Esophagus squamous epithelium (tissue), 4 donors: ENCODE measurements at regions not wholly inside any gene's neighbourhood (a gene's known extent, or its start where the extent isn't known, plus 50 kb on each side); places are given as distances from the start of the nearest gene placed in this dataset.
"Not testable (repeated sequence)": the region's sequence is repeated elsewhere in the genome, so short reads cannot be mapped to it uniquely, and the experiment has no call there.

Experiments used
- POLR2A ChIP-seq, 4 donors: fragments of 450-650 bp; IDR thresholded peaks; one replicate each; pipeline ENCODE4 v1.6.1; 2017; ENCODE audit warnings: antibody characterized with exemption in 4 of 4, mild to moderate bottlenecking in 4 of 4, moderate library complexity in 3 of 4
- TF ChIP-seq, protein P1 (sequence below), 6 experiments: fragments of 450-650 bp in 4 of 6; fragments of 200-600 bp in 2 of 6; sonication (generic) in 2 of 6; IDR thresholded peaks; one replicate each; pipeline ENCODE4 v1.5.1; 2016 to 2019; ENCODE audit warnings: antibody characterized with exemption in 6 of 6, mild to moderate bottlenecking in 4 of 6, moderate library complexity in 4 of 6

- TF ChIP-seq, protein P1, sequence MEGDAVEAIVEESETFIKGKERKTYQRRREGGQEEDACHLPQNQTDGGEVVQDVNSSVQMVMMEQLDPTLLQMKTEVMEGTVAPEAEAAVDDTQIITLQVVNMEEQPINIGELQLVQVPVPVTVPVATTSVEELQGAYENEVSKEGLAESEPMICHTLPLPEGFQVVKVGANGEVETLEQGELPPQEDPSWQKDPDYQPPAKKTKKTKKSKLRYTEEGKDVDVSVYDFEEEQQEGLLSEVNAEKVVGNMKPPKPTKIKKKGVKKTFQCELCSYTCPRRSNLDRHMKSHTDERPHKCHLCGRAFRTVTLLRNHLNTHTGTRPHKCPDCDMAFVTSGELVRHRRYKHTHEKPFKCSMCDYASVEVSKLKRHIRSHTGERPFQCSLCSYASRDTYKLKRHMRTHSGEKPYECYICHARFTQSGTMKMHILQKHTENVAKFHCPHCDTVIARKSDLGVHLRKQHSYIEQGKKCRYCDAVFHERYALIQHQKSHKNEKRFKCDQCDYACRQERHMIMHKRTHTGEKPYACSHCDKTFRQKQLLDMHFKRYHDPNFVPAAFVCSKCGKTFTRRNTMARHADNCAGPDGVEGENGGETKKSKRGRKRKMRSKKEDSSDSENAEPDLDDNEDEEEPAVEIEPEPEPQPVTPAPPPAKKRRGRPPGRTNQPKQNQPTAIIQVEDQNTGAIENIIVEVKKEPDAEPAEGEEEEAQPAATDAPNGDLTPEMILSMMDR (IDR thresholded peaks at IDR 0.05), result not testable (repeated sequence)
- TF ChIP-seq POLR2A (IDR thresholded peaks at IDR 0.05), result not testable (repeated sequence)
These were observed 127.7 kb upstream of the UBE3A start for GRCh38 chr15:25566545-25566944.
